GM23338 (cell line): ENCODE measurements at regions not wholly inside any gene's neighbourhood (a gene's known extent, or its start where the extent isn't known, plus 50 kb on each side); places are given as distances from the start of the nearest gene placed in this dataset.

Experiments used
- ATAC-seq: fragments of 200-7000 bp; cut with Tn5 transposase; 3 replicates; pipeline ENCODE4 v1.9.1; 2020
- DNase-seq: peaks from one replicate; pipeline ENCODE4 v3.0.0-alpha.2; 2015; ENCODE audit warnings: low spot score
- H2AFZ ChIP-seq: fragments of 200-600 bp; sonication (generic); 2 replicates; pipeline ENCODE4 v1.8.0; 2016; ENCODE audit warnings: antibody characterized with exemption, mild to moderate bottlenecking, moderate library complexity
- H3F3A ChIP-seq: fragments of 200-600 bp; sonication (generic); replicated peaks from 2 replicates; pipeline ENCODE4 v1.8.0; 2017; ENCODE audit warnings: antibody characterized with exemption, mixed run types, low read depth
- H3K27ac ChIP-seq: fragments of 200-600 bp; sonication (generic); 2 replicates; pipeline ENCODE4 v1.6.1; 2016; ENCODE audit warnings: low read depth
- H3K27me3 ChIP-seq: fragments of 200-600 bp; sonication (generic); 2 replicates; pipeline ENCODE4 v1.8.0; 2016; ENCODE audit warnings: mild to moderate bottlenecking, mixed run types, moderate library complexity; ENCODE audit not compliant: insufficient read depth
- H3K36me3 ChIP-seq: fragments of 200-600 bp; sonication (generic); 2 replicates; pipeline ENCODE4 v1.8.0; 2016; ENCODE audit warnings: mild to moderate bottlenecking; ENCODE audit not compliant: insufficient read depth
- H3K4me1 ChIP-seq: fragments of 200-600 bp; sonication (generic); 2 replicates; pipeline ENCODE4 v1.8.0; 2016; ENCODE audit warnings: mild to moderate bottlenecking, moderate library complexity; ENCODE audit not compliant: insufficient read depth
- H3K4me2 ChIP-seq: fragments of 200-600 bp; sonication (generic); 2 replicates; pipeline ENCODE4 v1.7.1; 2017; ENCODE audit warnings: mixed run types
- H3K4me3 ChIP-seq: fragments of 200-600 bp; sonication (generic); 2 replicates; pipeline ENCODE4 v1.6.1; 2016; ENCODE audit warnings: mixed run types
- H3K79me2 ChIP-seq: fragments of 200-600 bp; sonication (generic); replicated peaks from 2 replicates; pipeline ENCODE4 v1.8.0; 2017; ENCODE audit warnings: mild to moderate bottlenecking; ENCODE audit not compliant: insufficient read depth
- H3K9me2 ChIP-seq: fragments of 200-600 bp; sonication (generic); 2 replicates; pipeline ENCODE4 v1.8.0; 2017; ENCODE audit not compliant: insufficient read depth
- H4K20me1 ChIP-seq: fragments of 200-600 bp; sonication (generic); replicated peaks from 2 replicates; pipeline ENCODE4 v1.8.0; 2017; ENCODE audit warnings: mild to moderate bottlenecking; ENCODE audit not compliant: insufficient read depth
- H3K27ac Mint-ChIP-seq: 2 replicates; pipeline ENCODE4 v1.8.0; 2020; ENCODE audit warnings: inconsistent platforms, mild to moderate bottlenecking, moderate library complexity, mixed read lengths
- H3K27me3 Mint-ChIP-seq: 3 replicates; pipeline ENCODE4 v1.8.0; 2022; ENCODE audit warnings: low read depth, mild to moderate bottlenecking, moderate library complexity, mixed read lengths, inconsistent platforms; ENCODE audit not compliant: insufficient read depth, poor library complexity
- H3K36me3 Mint-ChIP-seq: 3 replicates; pipeline ENCODE4 v1.8.0; 2021; ENCODE audit warnings: low read depth, mild to moderate bottlenecking, inconsistent platforms, moderate library complexity, mixed read lengths
- H3K4me1 Mint-ChIP-seq: 3 replicates; pipeline ENCODE4 v1.8.0; 2020; ENCODE audit warnings: mild to moderate bottlenecking, inconsistent platforms, mixed read lengths
- H3K4me3 Mint-ChIP-seq: 3 replicates; pipeline ENCODE4 v1.8.0; 2021; ENCODE audit warnings: moderate library complexity, mild to moderate bottlenecking, inconsistent platforms, mixed read lengths
- H3K9me3 Mint-ChIP-seq: 3 replicates; pipeline ENCODE4 v1.8.0; 2020; ENCODE audit warnings: moderate library complexity, mild to moderate bottlenecking, inconsistent platforms, mixed read lengths
- CREB1 ChIP-seq: fragments of 250-450 bp; sonication (Bioruptor Pico); IDR thresholded peaks from 2 replicates; pipeline ENCODE4 v1.5.0; 2020; ENCODE audit warnings: low read depth, mild to moderate bottlenecking, moderate library complexity
- EZH2 ChIP-seq: fragments of 200-600 bp; sonication (generic); IDR thresholded peaks from one replicate; pipeline ENCODE4 v1.8.0; 2017; ENCODE audit warnings: antibody characterized with exemption, mild to moderate bottlenecking, low read depth; ENCODE audit not compliant: unreplicated experiment
- EZH2phosphoT487 ChIP-seq: fragments of 200-600 bp; sonication (generic); IDR thresholded peaks from one replicate; pipeline ENCODE4 v1.8.1; 2018; ENCODE audit warnings: antibody characterized with exemption; ENCODE audit not compliant: unreplicated experiment
- JUNB ChIP-seq: IDR thresholded peaks from one replicate; pipeline ENCODE4 v1.6.1; 2016; ENCODE audit warnings: antibody characterized with exemption; ENCODE audit not compliant: unreplicated experiment
- NANOG ChIP-seq: IDR thresholded peaks from 2 replicates; pipeline ENCODE4 v1.6.1; 2016; ENCODE audit warnings: antibody characterized with exemption, borderline replicate concordance
- POLR2AphosphoS5 ChIP-seq: IDR thresholded peaks from 2 replicates; pipeline ENCODE4 v1.6.1; 2016; ENCODE audit warnings: antibody characterized with exemption, low read depth
- ZNF331 ChIP-seq: fragments of 250-450 bp; sonication (Bioruptor Pico); IDR thresholded peaks from 2 replicates; pipeline ENCODE4 v1.5.0; 2020; ENCODE audit warnings: low read depth, mild to moderate bottlenecking, moderate library complexity
- TF ChIP-seq, protein P1 (sequence below): IDR thresholded peaks from one replicate; pipeline ENCODE4 v1.6.1; 2018; ENCODE audit warnings: antibody characterized with exemption; ENCODE audit not compliant: unreplicated experiment
- TF ChIP-seq, protein P2 (sequence below), 2 experiments: fragments of 200-600 bp in 1 of 2; sonication (generic) in 1 of 2; conservative IDR thresholded peaks; 2 replicates each; pipeline versions ENCODE4 v1.5.1 to v1.6.1; 2016 to 2017; ENCODE audit warnings: antibody characterized with exemption in 2 of 2, low read depth in 2 of 2, mild to moderate bottlenecking in 2 of 2, moderate library complexity in 1 of 2
- TF ChIP-seq, protein P3 (sequence below): IDR thresholded peaks from 2 replicates; pipeline ENCODE4 v1.6.1; 2016; ENCODE audit warnings: antibody characterized with exemption

DNA sequence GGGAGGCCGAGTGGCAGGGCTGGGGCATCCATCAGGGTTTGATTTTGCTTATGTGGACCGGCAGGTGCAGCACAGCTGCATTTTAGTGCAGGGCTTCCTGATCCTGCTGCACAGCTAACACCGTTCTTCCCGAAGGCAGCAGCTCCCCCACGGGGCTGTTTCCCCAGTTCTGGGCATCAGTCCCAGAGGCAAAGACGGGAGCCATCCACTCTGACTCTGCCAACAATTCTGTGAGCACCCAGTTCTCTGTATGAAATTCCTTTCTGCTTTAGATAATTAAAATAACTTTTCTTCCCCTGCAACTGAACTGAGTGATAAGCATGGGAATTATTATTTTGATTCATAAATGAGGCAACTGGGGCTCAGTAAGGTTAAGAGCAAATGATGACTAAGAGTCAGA lies 262.9 kb upstream of the ATP10A start:
- TF ChIP-seq, protein P1, sequence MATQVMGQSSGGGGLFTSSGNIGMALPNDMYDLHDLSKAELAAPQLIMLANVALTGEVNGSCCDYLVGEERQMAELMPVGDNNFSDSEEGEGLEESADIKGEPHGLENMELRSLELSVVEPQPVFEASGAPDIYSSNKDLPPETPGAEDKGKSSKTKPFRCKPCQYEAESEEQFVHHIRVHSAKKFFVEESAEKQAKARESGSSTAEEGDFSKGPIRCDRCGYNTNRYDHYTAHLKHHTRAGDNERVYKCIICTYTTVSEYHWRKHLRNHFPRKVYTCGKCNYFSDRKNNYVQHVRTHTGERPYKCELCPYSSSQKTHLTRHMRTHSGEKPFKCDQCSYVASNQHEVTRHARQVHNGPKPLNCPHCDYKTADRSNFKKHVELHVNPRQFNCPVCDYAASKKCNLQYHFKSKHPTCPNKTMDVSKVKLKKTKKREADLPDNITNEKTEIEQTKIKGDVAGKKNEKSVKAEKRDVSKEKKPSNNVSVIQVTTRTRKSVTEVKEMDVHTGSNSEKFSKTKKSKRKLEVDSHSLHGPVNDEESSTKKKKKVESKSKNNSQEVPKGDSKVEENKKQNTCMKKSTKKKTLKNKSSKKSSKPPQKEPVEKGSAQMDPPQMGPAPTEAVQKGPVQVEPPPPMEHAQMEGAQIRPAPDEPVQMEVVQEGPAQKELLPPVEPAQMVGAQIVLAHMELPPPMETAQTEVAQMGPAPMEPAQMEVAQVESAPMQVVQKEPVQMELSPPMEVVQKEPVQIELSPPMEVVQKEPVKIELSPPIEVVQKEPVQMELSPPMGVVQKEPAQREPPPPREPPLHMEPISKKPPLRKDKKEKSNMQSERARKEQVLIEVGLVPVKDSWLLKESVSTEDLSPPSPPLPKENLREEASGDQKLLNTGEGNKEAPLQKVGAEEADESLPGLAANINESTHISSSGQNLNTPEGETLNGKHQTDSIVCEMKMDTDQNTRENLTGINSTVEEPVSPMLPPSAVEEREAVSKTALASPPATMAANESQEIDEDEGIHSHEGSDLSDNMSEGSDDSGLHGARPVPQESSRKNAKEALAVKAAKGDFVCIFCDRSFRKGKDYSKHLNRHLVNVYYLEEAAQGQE = no peak
- TF ChIP-seq, protein P2, sequence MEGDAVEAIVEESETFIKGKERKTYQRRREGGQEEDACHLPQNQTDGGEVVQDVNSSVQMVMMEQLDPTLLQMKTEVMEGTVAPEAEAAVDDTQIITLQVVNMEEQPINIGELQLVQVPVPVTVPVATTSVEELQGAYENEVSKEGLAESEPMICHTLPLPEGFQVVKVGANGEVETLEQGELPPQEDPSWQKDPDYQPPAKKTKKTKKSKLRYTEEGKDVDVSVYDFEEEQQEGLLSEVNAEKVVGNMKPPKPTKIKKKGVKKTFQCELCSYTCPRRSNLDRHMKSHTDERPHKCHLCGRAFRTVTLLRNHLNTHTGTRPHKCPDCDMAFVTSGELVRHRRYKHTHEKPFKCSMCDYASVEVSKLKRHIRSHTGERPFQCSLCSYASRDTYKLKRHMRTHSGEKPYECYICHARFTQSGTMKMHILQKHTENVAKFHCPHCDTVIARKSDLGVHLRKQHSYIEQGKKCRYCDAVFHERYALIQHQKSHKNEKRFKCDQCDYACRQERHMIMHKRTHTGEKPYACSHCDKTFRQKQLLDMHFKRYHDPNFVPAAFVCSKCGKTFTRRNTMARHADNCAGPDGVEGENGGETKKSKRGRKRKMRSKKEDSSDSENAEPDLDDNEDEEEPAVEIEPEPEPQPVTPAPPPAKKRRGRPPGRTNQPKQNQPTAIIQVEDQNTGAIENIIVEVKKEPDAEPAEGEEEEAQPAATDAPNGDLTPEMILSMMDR (conservative IDR thresholded peaks at IDR 0.05; ENCODE audit: low read depth in 2 of 2) = no peak
- TF ChIP-seq, protein P3, sequence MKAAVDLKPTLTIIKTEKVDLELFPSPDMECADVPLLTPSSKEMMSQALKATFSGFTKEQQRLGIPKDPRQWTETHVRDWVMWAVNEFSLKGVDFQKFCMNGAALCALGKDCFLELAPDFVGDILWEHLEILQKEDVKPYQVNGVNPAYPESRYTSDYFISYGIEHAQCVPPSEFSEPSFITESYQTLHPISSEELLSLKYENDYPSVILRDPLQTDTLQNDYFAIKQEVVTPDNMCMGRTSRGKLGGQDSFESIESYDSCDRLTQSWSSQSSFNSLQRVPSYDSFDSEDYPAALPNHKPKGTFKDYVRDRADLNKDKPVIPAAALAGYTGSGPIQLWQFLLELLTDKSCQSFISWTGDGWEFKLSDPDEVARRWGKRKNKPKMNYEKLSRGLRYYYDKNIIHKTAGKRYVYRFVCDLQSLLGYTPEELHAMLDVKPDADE = no peak
- TF ChIP-seq EZH2 (no peak), CREB1 (CRISPR knock-in tag) (no peak), NANOG (no peak), POLR2AphosphoS5 (no peak), EZH2phosphoT487 (no peak)
- peak overlapping the region; percentile 28; the same call in 1 of the 2 replicates for H2AFZ ChIP-seq
- Mint-ChIP-seq H3K36me3 (0 out of 3 replicates have a peak, but pooled peaks cover 2% of the 10 kb centered on the region), H3K27ac (no peak overlapping the region), H3K9me3 (no peaks in the 10 kb centered on the region; the same call in 1 of the 3 replicates), H3K4me1 (peaks cover 29% of the 10 kb centered on the region), H3K4me3 (no peak overlapping the region), H3K27me3 (no peaks in the 10 kb centered on the region)
- DNase-seq (no peak), ATAC-seq (no peak)
- H3K4me3 ChIP-seq = no peak overlapping the region
- no peaks in the 10 kb centered on the region for H3K79me2 ChIP-seq
- H3K4me1 ChIP-seq = peaks cover 14% of the 10 kb centered on the region
- H3K27me3 ChIP-seq = no peaks in the 10 kb centered on the region
- no peaks in the 10 kb centered on the region for H4K20me1 ChIP-seq
- peaks cover 7% of the 10 kb centered on the region; the same call in 1 of the 2 replicates for H3F3A ChIP-seq
- H3K27ac ChIP-seq = no peak overlapping the region
- no peaks in the 10 kb centered on the region; the same call in 1 of the 2 replicates for H3K36me3 ChIP-seq
- no peak overlapping the region for H3K4me2 ChIP-seq
- H3K9me2 ChIP-seq = peaks cover 17% of the 10 kb centered on the region

DNA sequence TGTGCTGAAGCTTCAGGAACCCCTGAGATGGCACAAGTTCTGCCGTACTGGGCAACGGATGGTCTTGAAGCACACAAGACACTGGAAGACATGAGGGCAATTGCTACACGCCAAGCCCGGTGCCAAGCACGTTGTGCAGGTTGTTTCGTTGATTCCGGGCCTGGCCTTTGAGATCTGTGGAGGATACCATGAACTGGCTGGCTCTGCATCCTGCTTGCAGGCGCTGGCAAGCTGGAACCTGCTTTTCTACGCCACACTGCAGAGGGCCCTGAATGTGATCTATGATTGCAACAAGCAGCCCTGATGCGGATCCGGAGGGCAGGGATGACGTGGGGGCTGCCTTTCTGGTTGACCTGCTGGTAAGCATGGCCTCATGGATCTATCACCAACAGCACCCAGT lies 262.5 kb upstream of the ATP10A start:
- no peaks in the 10 kb centered on the region; the same call in 1 of the 3 replicates for H3K9me3 Mint-ChIP-seq
- H2AFZ ChIP-seq = no peak overlapping the region
- H3K27ac ChIP-seq = no peak overlapping the region
- no peak overlapping the region for H3K4me3 Mint-ChIP-seq
- peaks cover 17% of the 10 kb centered on the region for H3K9me2 ChIP-seq
- TF ChIP-seq EZH2 (no peak), CREB1 (CRISPR knock-in tag) (no peak), JUNB (no peak), NANOG (no peak), ZNF331 (CRISPR knock-in tag) (no peak)
- TF ChIP-seq, protein P1 = no peak
- TF ChIP-seq, protein P3 = no peak
- H3K27me3 ChIP-seq = no peaks in the 10 kb centered on the region
- 0 out of 3 replicates have a peak, but pooled peaks cover 2% of the 10 kb centered on the region for H3K36me3 Mint-ChIP-seq
- ATAC-seq (no peak), DNase-seq (no peak)
- H3K4me1 ChIP-seq = peaks cover 14% of the 10 kb centered on the region; the same call in 1 of the 2 replicates
- H3F3A ChIP-seq = peaks cover 7% of the 10 kb centered on the region; the same call in 1 of the 2 replicates
- H4K20me1 ChIP-seq = no peaks in the 10 kb centered on the region
- H3K4me2 ChIP-seq = no peak overlapping the region
- no peak overlapping the region for H3K27ac Mint-ChIP-seq
- H3K4me3 ChIP-seq = no peak overlapping the region
- H3K36me3 ChIP-seq = no peaks in the 10 kb centered on the region; the same call in 1 of the 2 replicates
- no peaks in the 10 kb centered on the region for H3K27me3 Mint-ChIP-seq
- no peaks in the 10 kb centered on the region for H3K79me2 ChIP-seq
- H3K4me1 Mint-ChIP-seq = peaks cover 29% of the 10 kb centered on the region
